Raji (cell line): ENCODE measurements at regions not wholly inside any gene's neighbourhood (a gene's known extent, or its start where the extent isn't known, plus 50 kb on each side); places are given as distances from the start of the nearest gene placed in this dataset.

ENCODE experiments used
- POLR2A ChIP-seq: IDR thresholded peaks from 2 replicates; pipeline ENCODE4 v1.6.1; 2011; ENCODE audit warnings: low read depth, low read length, control low read depth; ENCODE audit not compliant: insufficient read depth

- TF ChIP-seq POLR2A = no peak
Observed at GRCh38 chr5:11898-12297, 80.1 kb upstream of the PLEKHG4B start.

- no peak for TF ChIP-seq POLR2A
Observed at GRCh38 chr5:13234-13633, 78.7 kb upstream of the PLEKHG4B start.

- no peak for TF ChIP-seq POLR2A
Observed at GRCh38 chr5:21654-22233, 70.2 kb upstream of the PLEKHG4B start.

GRCh38 chr5:30131-30530, 61.8 kb upstream of the PLEKHG4B start:
- TF ChIP-seq POLR2A = no peak

DNA sequence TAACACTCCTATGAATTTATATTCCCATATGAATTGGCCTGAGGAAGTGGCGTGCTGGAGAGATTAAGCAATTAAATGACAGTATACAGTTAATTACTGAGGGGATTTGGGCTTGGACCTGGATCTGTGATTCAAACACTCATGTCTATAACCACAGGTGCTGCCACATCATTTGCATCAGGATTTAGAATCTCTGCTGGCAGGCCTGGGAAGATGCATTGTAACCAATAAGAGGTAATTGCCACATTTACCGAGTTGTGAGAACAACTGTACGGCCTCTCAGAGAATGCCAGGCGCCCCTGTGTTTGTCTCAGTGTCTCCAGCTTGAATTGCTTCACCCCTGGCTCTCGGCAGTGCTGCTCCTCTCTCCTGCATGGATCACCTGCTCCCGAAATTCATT, 61.4 kb upstream of the PLEKHG4B start:
- peak; percentile 59 for TF ChIP-seq POLR2A

DNA sequence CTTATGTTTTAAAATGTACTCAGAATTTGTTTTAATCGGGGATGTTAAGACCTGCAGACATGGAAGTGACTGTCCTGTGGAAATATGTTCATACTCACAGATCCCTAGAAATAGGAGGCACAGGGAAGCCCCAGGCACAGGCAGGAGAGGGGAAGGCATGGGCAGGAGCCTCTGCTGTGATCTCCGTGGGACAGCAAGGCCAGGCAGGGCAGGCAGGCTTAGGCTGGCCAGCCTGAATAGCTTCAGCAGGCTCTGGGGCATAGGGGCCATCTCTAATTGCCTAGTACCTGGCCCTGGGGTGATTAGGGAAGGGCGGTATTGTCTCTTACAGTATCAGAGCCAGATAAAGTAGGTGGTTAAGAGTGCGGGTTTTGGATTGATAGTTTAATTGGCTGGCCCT, 59.8 kb upstream of the PLEKHG4B start:
- no peak for TF ChIP-seq POLR2A

- no peak for TF ChIP-seq POLR2A
Observed at GRCh38 chr5:39979-40583, 51.9 kb upstream of the PLEKHG4B start.
